HL-60/S4 treated with retinoic acid at 250 ng/mL for 4 days and 3 days (cell line): ENCODE measurements at regions not wholly inside any gene's neighbourhood (a gene's known extent, or its start where the extent isn't known, plus 50 kb on each side); places are given as distances from the start of the nearest gene placed in this dataset.

Source experiments
- in situ Hi-C: fragments of 300-500 bp; cut with MboI; formaldehyde crosslinking; loops from 2 replicates; pipeline ENCODE4 v1.7.0; 2022; ENCODE audit warnings: low sequenced_read_pairs

DNA sequence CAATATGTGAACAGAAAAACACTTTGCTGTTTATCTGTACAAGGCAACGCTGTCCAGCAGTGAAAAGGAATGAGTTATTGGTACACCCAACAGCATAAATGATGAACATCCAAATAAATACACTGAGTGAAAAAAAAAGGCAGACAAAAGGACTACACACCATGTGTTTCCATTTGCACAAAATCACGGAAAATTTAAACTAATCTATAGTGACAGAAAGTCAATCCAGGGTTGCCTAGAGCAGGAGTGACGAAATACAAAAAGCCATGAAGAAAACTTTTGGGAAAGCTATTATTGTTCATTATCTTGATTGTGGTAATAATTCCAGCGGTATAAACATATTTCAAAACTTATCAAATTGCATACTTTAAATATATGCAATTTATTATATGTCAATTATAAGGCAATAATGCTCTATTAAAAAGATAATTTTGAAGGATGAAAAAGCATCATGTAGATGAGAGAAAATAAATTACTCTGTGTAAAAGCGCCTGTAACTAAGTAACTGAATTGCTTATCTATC lies 578.0 kb upstream of the TMEM132C start:
- in situ Hi-C loops = no loop called here

DNA sequence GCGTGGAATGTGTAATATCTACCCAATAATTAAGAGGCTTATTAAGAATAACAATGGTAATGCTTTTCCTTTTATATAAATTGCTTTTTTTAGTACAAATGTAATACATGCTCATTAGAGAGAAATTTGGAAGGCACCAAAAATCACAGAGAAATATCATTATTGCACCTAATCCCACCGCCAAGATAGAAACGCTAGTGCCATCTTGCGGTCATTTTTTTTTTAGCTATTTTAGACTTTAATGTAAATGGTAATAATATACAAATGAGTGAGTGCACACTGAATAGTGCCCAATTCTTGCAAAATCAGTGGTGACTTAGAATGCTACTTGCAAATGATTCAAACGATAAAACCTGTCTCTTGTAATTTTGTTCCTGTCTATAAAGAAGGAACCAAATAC lies 576.8 kb upstream of the TMEM132C start:
- in situ Hi-C loops = no loop called here

DNA sequence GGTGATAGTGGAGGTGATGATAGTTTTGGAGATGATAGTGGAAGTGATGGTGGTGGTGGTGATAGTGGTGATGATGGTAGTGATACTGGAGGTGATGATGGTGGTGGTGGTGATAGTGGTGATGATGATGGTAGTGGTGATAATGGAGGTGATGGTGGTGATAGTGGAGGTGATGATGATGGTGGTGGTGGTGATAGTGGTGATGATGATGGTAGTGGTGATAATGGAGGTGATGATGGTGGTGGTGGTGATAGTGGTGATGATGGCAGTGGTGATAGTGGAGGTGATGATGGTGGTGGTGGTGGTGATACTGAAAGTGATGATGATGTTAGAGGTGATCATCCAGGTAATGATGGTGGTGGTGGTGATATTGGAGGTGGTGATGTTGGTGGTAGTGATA lies 570.0 kb upstream of the TMEM132C start:
- in situ Hi-C loops = no loop called here

DNA sequence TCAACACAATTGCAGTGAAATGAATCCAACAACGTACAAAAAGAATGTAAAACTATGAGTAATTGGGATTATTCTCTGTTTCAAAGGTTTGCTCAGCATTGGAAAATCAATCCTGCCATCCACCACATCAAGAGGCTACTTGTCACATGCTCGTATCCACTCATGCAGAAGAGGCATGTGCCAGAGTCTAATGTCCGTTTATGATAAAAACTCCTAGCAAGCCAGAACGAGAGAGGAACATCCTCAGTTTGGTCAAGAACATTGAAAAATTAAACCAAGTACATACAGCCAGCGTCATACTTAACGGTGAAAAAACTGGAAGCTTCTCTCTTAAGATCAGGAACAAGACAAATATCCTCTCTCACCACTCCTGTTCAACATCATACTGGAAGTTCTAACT lies 563.9 kb upstream of the TMEM132C start:
- in situ Hi-C loops = no loop called here

DNA sequence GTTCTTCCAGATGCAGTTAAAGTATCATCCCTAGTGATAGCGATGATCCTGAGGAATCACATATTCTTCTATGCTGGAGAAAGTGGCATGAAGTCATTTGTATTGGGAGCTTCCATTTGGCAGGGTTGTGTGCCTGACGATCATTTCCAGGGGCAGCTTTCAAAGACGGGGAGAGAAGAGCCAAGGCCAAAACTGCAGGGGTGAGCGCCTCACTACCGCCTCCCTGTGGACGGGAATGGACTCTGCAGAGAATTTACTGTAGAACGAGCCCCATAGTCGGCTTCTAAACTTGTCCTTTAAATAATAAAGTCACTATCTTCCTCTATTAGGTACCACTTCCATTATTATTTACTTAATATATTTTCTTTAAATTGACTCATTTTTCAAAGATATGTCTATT lies 555.9 kb upstream of the TMEM132C start:
- in situ Hi-C loops = no loop called here

DNA sequence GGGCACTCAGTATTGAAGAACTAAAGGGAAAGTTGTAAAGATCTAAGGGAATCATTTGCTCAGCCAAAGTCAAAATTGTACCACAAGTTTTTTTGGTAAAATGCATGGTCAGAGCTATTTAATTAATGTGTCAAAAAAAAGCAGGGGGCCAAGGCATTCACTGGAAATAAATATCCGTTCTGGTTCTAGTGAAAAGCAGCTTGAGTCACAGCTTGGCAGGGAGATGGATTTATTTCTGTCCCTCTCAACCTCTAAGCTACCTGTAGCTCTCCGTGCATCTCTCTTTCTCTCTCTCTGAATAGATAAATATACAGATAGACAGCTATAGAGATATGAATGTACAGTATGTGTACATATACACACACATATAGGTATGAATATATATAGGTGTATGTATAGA lies 554.4 kb upstream of the TMEM132C start:
- in situ Hi-C loops = no loop called here

DNA sequence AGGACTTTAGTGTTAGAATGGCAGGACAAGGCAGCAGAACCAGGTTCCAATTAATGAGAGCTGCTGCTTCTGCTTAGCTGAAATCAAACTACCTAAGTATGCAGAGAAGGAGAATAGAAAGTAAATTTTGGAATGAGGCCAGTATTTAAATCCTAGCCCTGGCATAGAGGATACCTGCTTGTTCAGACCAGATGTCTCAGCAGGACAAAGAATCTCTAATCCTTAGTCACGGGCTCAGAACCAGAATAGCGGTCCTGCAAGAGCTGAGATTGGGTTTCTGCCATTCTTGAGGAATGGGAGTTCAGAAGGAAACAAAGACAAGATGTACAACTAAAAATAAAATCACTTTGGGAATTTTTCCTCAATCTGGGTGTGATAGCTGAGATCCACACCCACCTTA lies 550.8 kb upstream of the TMEM132C start:
- in situ Hi-C loops = no loop called here

DNA sequence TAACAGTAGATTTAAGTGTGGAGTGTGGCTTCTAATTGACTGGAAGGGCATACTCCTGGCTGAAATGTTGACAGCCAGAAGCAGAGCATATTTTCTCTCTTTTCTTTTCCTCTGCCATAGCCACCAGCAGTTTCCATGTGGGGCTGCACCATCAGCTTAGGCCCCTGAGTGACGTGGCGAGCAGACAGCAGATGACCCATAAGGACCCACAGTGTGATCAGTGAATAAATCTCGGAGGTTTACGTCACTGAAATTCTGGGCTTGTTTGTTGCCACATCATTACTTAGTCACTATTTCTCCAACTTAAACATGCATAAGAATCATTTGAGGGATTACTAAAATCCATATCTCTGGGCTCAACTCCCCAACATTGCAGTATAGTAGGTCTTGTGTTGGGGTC lies 549.7 kb upstream of the TMEM132C start:
- in situ Hi-C loops = no loop called here

DNA sequence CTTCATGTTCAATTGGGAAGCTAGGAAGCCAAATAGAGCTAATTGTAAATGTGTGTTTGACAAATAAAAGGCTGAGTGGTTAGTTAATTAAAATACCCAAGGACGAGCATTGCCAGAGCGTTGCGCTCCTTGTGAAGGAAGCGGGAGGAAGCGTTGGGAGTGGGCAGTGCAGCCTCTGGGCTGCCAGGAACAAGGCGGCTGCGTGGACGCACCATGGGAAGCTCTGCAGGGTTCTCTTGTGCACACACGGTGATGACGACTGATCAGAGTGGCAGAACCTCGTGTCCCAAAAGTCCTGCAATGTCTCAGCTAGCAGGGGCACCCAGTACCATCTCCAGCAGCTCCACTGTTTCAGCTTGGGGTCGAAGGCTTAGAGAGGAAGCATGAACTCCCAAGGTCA lies 546.6 kb upstream of the TMEM132C start:
- in situ Hi-C loops = no loop called here

DNA sequence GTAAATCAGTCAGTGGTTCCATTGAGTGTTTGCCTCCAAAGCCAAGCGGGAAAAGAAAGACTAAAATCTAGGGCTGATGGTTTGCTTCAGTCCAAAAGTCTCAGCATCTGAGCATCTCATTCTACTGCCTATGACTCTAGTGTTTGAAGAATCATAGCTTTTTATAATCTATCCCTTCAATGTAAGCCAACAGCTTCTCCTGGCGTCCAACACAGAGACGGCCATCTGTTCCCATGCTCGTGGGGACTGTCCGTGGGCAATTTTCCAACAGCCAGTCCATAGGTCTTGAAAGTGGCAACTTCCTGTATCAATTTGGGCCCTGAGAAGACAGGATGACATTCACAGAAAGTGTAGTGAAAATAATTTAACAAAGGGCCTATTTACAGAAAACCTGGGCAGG lies 544.4 kb upstream of the TMEM132C start:
- in situ Hi-C loops = no loop called here

DNA sequence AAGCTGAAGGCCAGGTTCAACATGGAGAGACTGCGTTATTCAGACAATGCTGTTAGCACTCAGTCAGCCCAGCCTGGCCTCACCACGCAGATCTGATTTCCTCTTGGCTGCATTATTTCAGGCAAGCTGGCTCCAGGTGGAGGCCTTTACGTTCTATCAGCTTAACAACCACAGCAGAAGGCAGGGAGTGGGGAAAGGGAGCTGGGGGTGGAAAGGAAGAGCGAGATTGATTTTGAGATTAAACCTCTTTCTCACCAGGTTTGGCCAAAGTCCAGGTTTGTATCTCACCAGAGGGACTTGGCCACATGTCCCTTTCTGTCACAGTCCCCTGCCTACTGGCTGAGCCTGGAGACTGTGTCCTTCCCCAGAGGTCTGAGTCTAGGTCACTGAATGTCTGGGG lies 543.7 kb upstream of the TMEM132C start:
- in situ Hi-C loops = no loop called here

DNA sequence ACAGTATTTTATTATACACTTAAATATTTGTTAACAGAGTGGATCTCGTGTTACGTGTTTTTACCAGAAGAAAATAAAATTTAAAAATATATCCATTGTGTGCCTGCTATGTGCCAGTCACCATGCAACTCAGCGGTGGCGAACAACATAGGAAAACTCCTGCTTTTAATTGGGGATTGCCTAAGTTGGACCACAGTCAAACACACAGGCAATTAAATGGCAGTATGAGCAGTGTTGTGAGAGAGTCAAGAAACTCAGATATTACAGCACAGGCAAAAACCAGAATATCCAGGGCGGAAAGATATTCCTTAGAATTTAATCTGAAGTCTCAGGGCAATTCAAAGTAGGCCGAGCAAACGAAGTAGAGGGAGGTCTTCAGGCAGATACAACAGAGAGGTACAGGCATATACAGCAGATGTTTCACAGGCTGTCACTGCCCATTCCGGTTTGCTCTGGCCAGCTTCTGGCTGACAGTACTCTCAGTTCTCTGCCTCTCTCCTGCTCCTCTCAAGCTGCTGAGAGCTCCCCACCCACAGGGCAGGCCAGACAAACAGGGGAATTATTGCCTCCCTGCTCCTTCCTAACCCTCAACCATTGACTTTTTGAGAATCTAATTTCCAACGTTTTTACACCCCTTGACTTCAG lies 540.2 kb upstream of the TMEM132C start:
- in situ Hi-C loops = no loop called here

DNA sequence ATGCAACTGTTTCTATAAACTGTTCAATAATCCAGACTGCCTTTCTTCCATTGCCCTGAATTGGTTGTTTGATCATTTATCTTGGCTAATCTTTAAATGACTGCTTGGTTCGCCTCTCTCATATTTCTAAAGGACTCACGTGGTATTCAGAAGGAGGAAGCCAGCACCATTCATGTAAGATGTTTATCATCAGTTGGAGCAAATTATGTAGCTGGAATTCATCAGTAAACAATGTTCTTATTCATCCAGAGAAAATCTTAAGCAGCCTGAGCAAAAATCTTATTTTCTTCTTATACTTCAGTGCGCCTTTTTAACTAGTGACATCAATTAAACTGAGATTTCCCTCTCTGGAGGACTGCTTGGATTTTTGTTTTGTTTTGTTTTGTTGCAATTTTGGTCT lies 538.7 kb upstream of the TMEM132C start:
- in situ Hi-C loops = no loop called here

DNA sequence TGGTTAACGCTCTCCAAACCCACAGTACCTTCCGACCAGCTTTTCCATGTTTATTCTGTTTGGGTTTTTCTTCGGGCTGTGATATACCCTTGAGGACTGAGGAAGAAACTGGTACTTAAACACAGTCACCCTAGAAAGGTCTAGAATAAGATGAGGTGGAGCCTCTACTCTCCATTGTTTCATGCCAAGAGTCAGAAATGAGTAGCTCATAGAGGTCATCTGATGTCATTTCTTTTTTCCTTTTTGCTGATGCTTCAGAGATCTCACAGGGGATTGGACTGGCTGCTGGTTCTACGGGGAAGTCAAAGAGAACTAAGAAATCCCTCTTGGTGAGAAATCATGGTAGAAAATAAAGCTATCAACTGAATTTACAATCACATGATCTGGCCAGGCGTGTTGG lies 538.2 kb upstream of the TMEM132C start:
- in situ Hi-C loops = no loop called here

DNA sequence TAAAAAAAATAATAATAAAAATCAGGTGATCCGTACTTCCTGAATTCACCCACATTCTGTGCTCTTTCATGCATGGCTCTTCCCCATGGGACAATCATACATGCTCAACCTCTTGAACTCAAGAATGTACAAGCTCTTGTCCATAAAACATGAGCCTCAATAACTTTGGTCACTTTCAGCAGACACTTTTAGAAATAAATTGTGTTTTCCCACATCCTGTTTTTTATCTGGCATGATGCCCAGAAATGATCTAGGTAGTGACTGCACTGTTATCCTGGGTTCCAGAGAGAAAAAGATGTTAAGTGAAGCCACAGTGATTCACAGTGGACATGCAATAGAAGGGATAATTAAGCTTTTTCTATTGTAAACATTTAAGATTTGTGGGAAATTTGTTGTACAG lies 537.6 kb upstream of the TMEM132C start:
- in situ Hi-C loops = no loop called here

DNA sequence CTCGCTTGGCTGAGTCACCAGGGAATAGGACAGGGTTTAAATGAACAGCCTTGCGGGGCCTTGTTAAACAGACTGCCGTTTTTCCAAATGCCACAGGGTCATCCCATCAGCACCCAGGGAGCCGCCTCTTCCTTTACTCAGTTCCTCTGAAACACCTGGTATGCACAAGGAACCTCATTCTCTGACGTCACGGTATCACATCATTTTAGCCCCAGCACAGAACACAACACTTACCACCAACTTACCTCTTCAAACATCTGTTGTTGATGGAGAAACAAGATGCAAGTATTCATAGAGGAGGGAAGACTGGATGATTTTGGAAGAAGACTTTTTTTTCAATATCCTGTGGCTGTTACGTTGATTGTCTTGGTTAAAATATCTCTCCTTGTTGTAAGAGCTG lies 535.3 kb upstream of the TMEM132C start:
- in situ Hi-C loops = no loop called here

DNA sequence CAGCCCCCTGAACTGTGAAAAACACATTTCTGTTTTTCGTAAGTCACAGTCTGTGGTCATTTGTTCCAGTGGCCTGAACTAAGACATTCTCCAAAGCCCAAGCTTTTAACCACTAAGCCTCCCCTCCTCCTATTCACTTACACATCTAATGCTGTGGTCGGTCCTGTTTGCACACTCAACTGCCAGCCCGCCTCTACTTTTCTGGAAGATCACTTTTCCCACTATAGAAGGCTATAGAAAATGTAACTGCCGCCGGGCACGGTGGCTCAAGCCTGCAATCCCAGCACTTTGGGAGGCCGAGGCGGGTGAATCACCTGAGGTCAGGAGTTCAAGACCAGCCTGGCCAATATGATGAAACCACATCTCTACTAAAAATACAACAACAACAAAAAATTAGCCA lies 524.7 kb upstream of the TMEM132C start:
- in situ Hi-C loops = no loop called here

DNA sequence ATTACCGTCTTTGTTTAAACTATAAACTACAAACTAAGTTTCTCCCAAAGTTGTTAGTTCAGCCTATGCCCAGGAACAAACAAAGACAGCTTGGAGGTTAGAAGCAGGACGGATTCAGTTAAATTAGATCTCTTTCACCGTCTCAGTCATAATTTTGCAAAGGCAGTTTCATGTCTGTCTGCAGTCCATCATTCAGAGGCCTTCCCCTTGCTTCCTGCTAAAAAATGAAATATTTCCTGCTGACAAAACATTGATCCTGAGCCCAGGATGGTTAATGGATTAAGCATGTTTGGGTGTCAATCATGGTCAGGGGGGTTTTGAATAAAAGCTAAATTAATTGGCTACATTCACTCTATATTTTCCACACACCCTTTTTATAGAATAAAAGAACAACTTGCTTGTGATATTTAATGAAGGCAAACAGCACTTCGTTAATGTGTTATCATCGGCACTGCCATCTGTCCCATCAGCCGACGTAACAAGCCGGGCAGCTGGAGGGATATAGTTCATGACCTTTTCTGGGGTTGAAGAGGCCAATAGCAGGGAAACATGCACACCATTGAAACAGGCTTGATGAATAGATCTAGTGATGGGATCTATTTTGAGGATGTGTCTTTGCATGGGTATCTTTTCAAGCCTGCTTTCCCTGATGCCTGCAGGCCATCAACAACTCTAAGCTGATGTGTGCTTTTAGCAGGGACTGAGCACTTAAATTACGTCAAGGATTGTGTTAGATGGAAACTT lies 521.3 kb upstream of the TMEM132C start:
- in situ Hi-C loops = no loop called here

DNA sequence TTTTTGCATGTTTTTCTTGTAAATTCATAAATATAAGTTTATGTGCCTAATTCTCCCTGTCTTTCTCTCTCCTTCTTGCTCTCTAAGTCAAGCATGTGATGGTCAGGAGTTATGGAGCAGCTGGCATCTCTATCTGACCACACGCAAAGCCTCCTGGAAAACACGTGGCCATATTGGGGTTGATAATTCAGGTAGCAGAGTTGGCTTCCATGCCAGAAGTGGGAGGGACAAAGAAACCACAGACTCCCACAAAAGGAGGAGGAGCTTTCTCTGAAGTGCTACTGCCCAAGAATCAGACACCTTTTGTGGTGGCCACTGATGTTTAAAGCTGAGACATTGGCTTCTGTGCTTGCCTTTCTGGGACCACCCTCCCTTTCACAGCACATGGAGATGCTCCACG lies 517.6 kb upstream of the TMEM132C start:
- in situ Hi-C loops = no loop called here

DNA sequence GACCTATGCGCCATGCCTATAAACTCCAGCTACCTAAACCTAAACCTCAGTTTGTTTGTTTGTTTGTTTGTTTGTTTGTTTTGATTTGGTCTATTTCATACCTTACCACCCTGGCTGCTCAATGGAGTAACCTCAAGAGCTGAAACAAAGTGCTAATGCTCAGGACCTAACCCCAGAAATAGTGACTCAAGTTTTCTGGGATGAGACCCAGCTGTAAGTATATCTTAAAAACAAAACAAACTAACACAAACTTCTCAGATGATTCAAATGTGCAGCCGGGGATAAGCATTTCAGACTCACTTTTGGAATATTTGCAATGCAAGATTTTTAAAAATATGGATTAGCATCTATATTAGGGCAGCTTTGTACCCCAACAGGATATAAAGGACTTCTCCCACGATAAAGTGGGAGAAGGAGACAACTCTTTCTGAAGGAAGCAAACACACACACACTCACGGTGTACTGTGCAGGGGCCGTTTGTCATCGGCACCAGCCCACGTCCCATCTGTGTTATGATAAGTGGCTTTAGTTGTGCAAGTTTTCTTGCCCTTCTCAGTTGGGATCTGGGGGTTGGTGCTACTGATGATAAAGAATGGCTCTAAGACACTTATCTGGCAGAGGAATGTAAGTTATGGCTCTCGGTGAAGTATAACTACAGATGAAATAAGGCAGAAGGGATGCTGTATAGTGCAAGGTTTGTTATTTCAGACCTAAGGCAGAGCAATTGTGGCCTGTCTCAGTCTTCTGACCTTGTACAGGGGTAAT lies 516.7 kb upstream of the TMEM132C start:
- in situ Hi-C loops = no loop called here

DNA sequence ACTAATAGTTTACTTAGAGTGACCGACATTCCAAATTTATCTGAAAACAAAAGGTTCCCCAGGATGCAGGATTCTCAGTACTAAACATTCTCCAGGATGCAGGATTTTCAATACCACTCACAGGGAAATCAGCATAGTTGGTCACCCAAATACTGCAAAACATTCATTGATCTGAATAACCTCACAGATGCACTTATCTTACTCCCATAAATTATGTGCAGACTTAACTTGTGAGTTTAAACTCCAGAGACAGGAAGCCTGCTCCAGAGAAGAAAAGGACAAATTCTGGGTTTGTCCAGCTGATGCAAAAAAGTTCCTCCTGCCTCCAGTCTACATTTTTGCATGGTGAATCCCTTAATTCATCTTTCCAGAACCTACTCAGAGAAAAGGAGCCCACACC lies 514.2 kb upstream of the TMEM132C start:
- in situ Hi-C loops = no loop called here

DNA sequence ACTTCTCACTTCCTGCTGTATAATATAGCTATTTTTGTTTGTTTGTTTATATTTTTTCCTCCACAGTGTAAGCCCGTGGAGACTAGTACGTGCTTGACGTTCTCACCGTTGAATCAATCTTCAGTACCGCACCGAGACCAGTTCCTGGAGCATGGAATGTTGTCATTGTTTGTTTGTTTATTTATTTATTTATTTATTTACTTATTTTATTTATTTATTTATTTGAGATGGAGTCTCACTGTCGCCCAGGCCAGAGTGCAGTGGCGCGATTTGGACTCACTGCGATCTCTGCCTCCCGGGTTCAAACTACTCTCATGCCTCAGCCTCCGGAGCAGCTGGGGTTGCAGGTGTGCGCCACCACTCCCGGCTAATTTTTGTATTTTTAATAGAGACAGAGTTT lies 506.6 kb upstream of the TMEM132C start:
- in situ Hi-C loops = no loop called here
